Cortex of kidney (tissue), 1 donor: ENCODE measurements at regions not wholly inside any gene's neighbourhood (a gene's known extent, or its start where the extent isn't known, plus 50 kb on each side); places are given as distances from the start of the nearest gene placed in this dataset.
"Not testable (repeated sequence)": the region's sequence is repeated elsewhere in the genome, so short reads cannot be mapped to it uniquely, and the experiment has no call there.

Experiments used
- DNase-seq: peaks from one replicate; lab custom pipeline; 2025; lab: John Stamatoyannopoulos, UW

GRCh38 chr3:72660270-72661114 is 187.8 kb downstream of the SHQ1 start:
- DNase-seq, result no peak

- no peak for DNase-seq
Observed at GRCh38 chr3:72659596-72659995, 188.6 kb downstream of the SHQ1 start.

- no peak for DNase-seq
Observed at GRCh38 chr3:72659188-72659587, 189.1 kb downstream of the SHQ1 start.

- DNase-seq, result no peak
Observed at GRCh38 chr3:72658466-72659100, 189.7 kb downstream of the SHQ1 start.

GRCh38 chr3:72657666-72658065 is 190.6 kb downstream of the SHQ1 start:
- DNase-seq, result no peak

GRCh38 chr3:72655723-72656122 is 192.5 kb downstream of the SHQ1 start:
- DNase-seq, result no peak

GRCh38 chr3:72655131-72655551 is 193.1 kb downstream of the SHQ1 start:
- DNase-seq, result no peak

- no peak for DNase-seq
Observed at GRCh38 chr3:72652395-72652794, 195.8 kb downstream of the SHQ1 start.

- no peak for DNase-seq
Observed at GRCh38 chr3:72651498-72651897, 196.7 kb downstream of the SHQ1 start.

- no peak for DNase-seq
Observed at GRCh38 chr3:72646263-72646662, 202.0 kb downstream of the SHQ1 start.

- DNase-seq, result not testable (repeated sequence)
Observed at GRCh38 chr3:72643635-72644034, 204.6 kb downstream of the SHQ1 start.

GRCh38 chr3:72641684-72642083 is 206.6 kb downstream of the SHQ1 start:
- DNase-seq, result no peak

GRCh38 chr3:72641072-72641471 is 207.2 kb downstream of the SHQ1 start:
- DNase-seq, result no peak

GRCh38 chr3:72636969-72637597 is 211.2 kb downstream of the SHQ1 start:
- no peak for DNase-seq

- no peak for DNase-seq
Observed at GRCh38 chr3:72635551-72635950, 212.7 kb downstream of the SHQ1 start.

GRCh38 chr3:72634128-72634527 is 214.1 kb downstream of the SHQ1 start:
- DNase-seq, result no peak

GRCh38 chr3:72633534-72633933 is 214.7 kb downstream of the SHQ1 start:
- no peak for DNase-seq

GRCh38 chr3:72633121-72633520 is 215.1 kb downstream of the SHQ1 start:
- DNase-seq, result no peak

GRCh38 chr3:72632129-72632528 is 216.1 kb downstream of the SHQ1 start:
- no peak for DNase-seq

- no peak for DNase-seq
Observed at GRCh38 chr3:72630969-72631344, 217.3 kb downstream of the SHQ1 start.

- DNase-seq, result no peak
Observed at GRCh38 chr3:72630327-72630968, 217.8 kb downstream of the SHQ1 start.

- no peak for DNase-seq
Observed at GRCh38 chr3:72629191-72629631, 219.0 kb downstream of the SHQ1 start.

- no peak for DNase-seq
Observed at GRCh38 chr3:72628065-72628464, 220.2 kb downstream of the SHQ1 start.
